Transverse colon (tissue), 4 donors: ENCODE measurements at regions not wholly inside any gene's neighbourhood (a gene's known extent, or its start where the extent isn't known, plus 50 kb on each side); places are given as distances from the start of the nearest gene placed in this dataset.

Experiments
- DNase-seq: peaks from one replicate; pipeline ENCODE4 v3.0.0-alpha.2; 2019
- H3K27ac ChIP-seq, 4 donors: fragments of 200-600 bp; sonication (generic); 2 replicates each; pipeline ENCODE4 v1.5.1; 2016 to 2018; ENCODE audit warnings: inconsistent platforms in 4 of 4
- H3K27me3 ChIP-seq: fragments of 200-600 bp; sonication (generic); 2 replicates; pipeline ENCODE4 v1.5.1; 2017; ENCODE audit warnings: inconsistent platforms
- H3K36me3 ChIP-seq, 4 donors: fragments of 200-600 bp; sonication (generic); 2 replicates each; pipeline ENCODE4 v1.5.1; 2017 to 2019; ENCODE audit warnings: inconsistent platforms in 4 of 4
- H3K4me1 ChIP-seq, 4 donors: fragments of 200-600 bp; sonication (generic); 2 replicates each; pipeline ENCODE4 v1.5.1; 2017 to 2020; ENCODE audit warnings: inconsistent platforms in 4 of 4
- H3K4me3 ChIP-seq, 4 donors: fragments of 200-600 bp; sonication (generic); 1 replicate in 1 of 4; 2 replicates in 3 of 4; pipeline versions ENCODE4 v1.5.1 to v1.6.1; 2017 to 2019; ENCODE audit warnings: inconsistent platforms in 4 of 4
- H3K9me3 ChIP-seq, 2 donors: fragments of 200-600 bp; sonication (generic); 2 replicates each; pipeline ENCODE4 v1.5.1; 2017 to 2019; ENCODE audit warnings: inconsistent platforms in 2 of 2
- CTCF ChIP-seq, 5 experiments: fragments of 200-600 bp in 3 of 5; fragments of 450-650 bp in 2 of 5; sonication (generic) in 3 of 5; IDR thresholded peaks; 1 replicate in 2 of 5; 2 replicates in 3 of 5; pipeline ENCODE4 v1.5.1; 2016 to 2017; ENCODE audit warnings: antibody characterized with exemption in 5 of 5, inconsistent platforms in 3 of 5, mild to moderate bottlenecking in 2 of 5, moderate library complexity in 1 of 5
- EP300 ChIP-seq: sonication (generic); formaldehyde crosslinking; IDR thresholded peaks from one replicate; pipeline ENCODE4 v1.6.1; 2017; ENCODE audit warnings: antibody characterized with exemption, low read depth
- POLR2A ChIP-seq: fragments of 450-650 bp; IDR thresholded peaks from one replicate; pipeline ENCODE4 v1.6.1; 2016; ENCODE audit warnings: antibody characterized with exemption, mild to moderate bottlenecking, moderate library complexity
- POLR2AphosphoS5 ChIP-seq, 3 donors: sonication (generic); formaldehyde crosslinking; IDR thresholded peaks; one replicate each; pipeline ENCODE4 v1.6.1; 2016; ENCODE audit warnings: antibody characterized with exemption in 3 of 3
- WGBS, 2 donors: methylation state at CpG; one replicate each; pipeline ENCODE4 v1.1.5; 2018; ENCODE audit warnings: low coverage in 1 of 2; 5-methylcytosine and 5-hydroxymethylcytosine counted together
- in situ Hi-C, 4 donors: fragments of 200-750 bp; cut with MboI; loops; one replicate each; pipeline versions ENCODE4 v1.15.0 to v1.15.1; 2017; ENCODE audit warnings: low sequenced_read_pairs in 3 of 4, low pct_ligation_motif_present in 1 of 4, low pct_unique_long_range_greater_than_20kb in 1 of 4
- intact Hi-C: fragments of 100-400 bp; cut with DNase I; formaldehyde crosslinking; loops from one replicate; pipeline ENCODE4 v1.15.1; 2023; ENCODE audit warnings: low total_unique reads

- intact Hi-C loops (no loop called here), in situ Hi-C loops (no loop called here)
- Histone ChIP-seq H3K27me3 (no peaks in the 10 kb centered on the region), H3K4me3 (no peak overlapping the region), H3K27ac (no peak overlapping the region), H3K9me3 (no peaks in the 10 kb centered on the region), H3K4me1 (peaks cover 12 to 19% (median 17%) of the 10 kb centered on the region in 4 donors), H3K36me3 (no peaks in the 10 kb centered on the region)
- no peak for TF ChIP-seq POLR2A
- no peak for TF ChIP-seq POLR2AphosphoS5 (IDR thresholded peaks at IDR 0.05)
- TF ChIP-seq CTCF (IDR thresholded peaks at IDR 0.05): no peak
- TF ChIP-seq EP300: no peak
- 79% methylated on average over 6 of the region's 6 CpGs; no CpG with 5 or more reads in 1 of the 2 donors for WGBS, 2 donors
- no peak for DNase-seq
Measured at GRCh38 chr6:43992783-43993644, 134.2 kb downstream of the MRPL14 start.

- Histone ChIP-seq H3K36me3 (no peaks in the 10 kb centered on the region), H3K27me3 (no peaks in the 10 kb centered on the region), H3K9me3 (no peaks in the 10 kb centered on the region), H3K4me3 (no peak overlapping the region), H3K4me1 (peaks cover 12 to 19% (median 17%) of the 10 kb centered on the region in 4 donors), H3K27ac (no peak overlapping the region)
- DNase-seq: no peak
- intact Hi-C loops: no loop called here
- in situ Hi-C loops: no loop called here
- 80 to 83% methylated on average over 2 to 4 of the region's 4 CpGs for WGBS, 2 donors
- TF ChIP-seq POLR2AphosphoS5 (IDR thresholded peaks at IDR 0.05): no peak
- TF ChIP-seq EP300: no peak
- TF ChIP-seq POLR2A: no peak
- no peak for TF ChIP-seq CTCF (IDR thresholded peaks at IDR 0.05)
Measured at GRCh38 chr6:43992126-43992663, 135.1 kb downstream of the MRPL14 start.

GRCh38 chr6:43990627-43991619 lies 136.3 kb downstream of the MRPL14 start:
- H3K4me1 ChIP-seq: peaks cover 12 to 19% (median 17%) of the 10 kb centered on the region in 4 donors
- WGBS, 2 donors: 40 to 46% methylated on average over 1 to 17 of the region's 18 CpGs
- H3K27ac ChIP-seq: peak overlapping the region; percentile 44 to 69 (median 56)
- H3K9me3 ChIP-seq: no peaks in the 10 kb centered on the region
- DNase-seq: peak; percentile 29
- H3K4me3 ChIP-seq: no peak overlapping the region
- in situ Hi-C loops: no loop called here
- intact Hi-C loops: no loop called here
- no peaks in the 10 kb centered on the region for H3K36me3 ChIP-seq
- H3K27me3 ChIP-seq: no peaks in the 10 kb centered on the region
- TF ChIP-seq POLR2AphosphoS5 (IDR thresholded peaks at IDR 0.05): no peak
- TF ChIP-seq EP300: no peak
- TF ChIP-seq POLR2A: no peak
- TF ChIP-seq CTCF (IDR thresholded peaks at IDR 0.05): no peak

- WGBS, 2 donors: 53% methylated on average over 9 of the region's 9 CpGs; no CpG with 5 or more reads in 1 of the 2 donors
- Histone ChIP-seq H3K27me3 (no peaks in the 10 kb centered on the region), H3K27ac (peak overlapping the region; percentile 44 to 69 (median 56)), H3K4me1 (peaks cover 12 to 19% (median 17%) of the 10 kb centered on the region in 4 donors), H3K9me3 (no peaks in the 10 kb centered on the region), H3K36me3 (no peaks in the 10 kb centered on the region), H3K4me3 (no peak overlapping the region)
- TF ChIP-seq EP300 (no peak), POLR2A (no peak), CTCF (IDR thresholded peaks at IDR 0.05) (no peak)
- DNase-seq: no peak
- intact Hi-C loops (no loop called here), in situ Hi-C loops (no loop called here)
Measured at GRCh38 chr6:43990275-43990626, 137.0 kb downstream of the MRPL14 start.
